Upper lobe of left lung (tissue), 6 donors: ENCODE measurements at regions not wholly inside any gene's neighbourhood (a gene's known extent, or its start where the extent isn't known, plus 50 kb on each side); places are given as distances from the start of the nearest gene placed in this dataset.
"Not testable (repeated sequence)": the region's sequence is repeated elsewhere in the genome, so short reads cannot be mapped to it uniquely, and the experiment has no call there.

Experiments
- ATAC-seq, 2 donors: fragments of 200-7000 bp; cut with Tn5 transposase; one replicate each; pipeline ENCODE4 v1.9.1; 2022; ENCODE audit warnings: mild to moderate bottlenecking in 2 of 2, moderate library complexity in 2 of 2; ENCODE audit not compliant: low FRiP score in 2 of 2
- DNase-seq, 2 donors: peaks; one replicate each; pipeline ENCODE4 v3.0.0-alpha.2; 2019 to 2020
- H3K27ac ChIP-seq, 4 donors: fragments of 200-600 bp; sonication (generic); one replicate each; pipeline ENCODE4 v1.5.1; 2016 to 2019
- H3K27me3 ChIP-seq, 4 donors: fragments of 200-600 bp; sonication (generic); one replicate each; pipeline ENCODE4 v1.5.1; 2017 to 2019
- H3K36me3 ChIP-seq, 4 donors: fragments of 200-600 bp; sonication (generic); one replicate each; pipeline ENCODE4 v1.5.1; 2016 to 2019
- H3K4me1 ChIP-seq, 4 donors: fragments of 200-600 bp; sonication (generic); one replicate each; pipeline ENCODE4 v1.5.1; 2018 to 2019
- H3K4me3 ChIP-seq, 4 donors: fragments of 200-600 bp; sonication (generic); one replicate each; pipeline ENCODE4 v1.5.1; 2017 to 2019; ENCODE audit warnings: mild to moderate bottlenecking in 2 of 4, moderate library complexity in 1 of 4
- H3K9me3 ChIP-seq, 4 donors: fragments of 200-600 bp; sonication (generic); one replicate each; pipeline ENCODE4 v1.5.1; 2018 to 2019
- EP300 ChIP-seq, 4 donors: sonication (generic); formaldehyde crosslinking; IDR thresholded peaks; one replicate each; pipeline ENCODE4 v1.5.1; 2017; ENCODE audit warnings: antibody characterized with exemption in 4 of 4, control low read depth in 2 of 4
- POLR2A ChIP-seq, 4 donors: fragments of 450-650 bp; IDR thresholded peaks; one replicate each; pipeline ENCODE4 v1.5.1; 2016 to 2017; ENCODE audit warnings: antibody characterized with exemption in 4 of 4, mild to moderate bottlenecking in 2 of 4
- POLR2AphosphoS5 ChIP-seq, 2 donors: sonication (generic); formaldehyde crosslinking; IDR thresholded peaks; one replicate each; pipeline ENCODE4 v1.5.1; 2017; ENCODE audit warnings: antibody characterized with exemption in 2 of 2
- whole genome bisulfite sequencing, 2 donors: methylation state at CpG; one replicate each; pipeline ENCODE4 v1.1.5; 2017 to 2018; 5-methylcytosine and 5-hydroxymethylcytosine counted together
- TF ChIP-seq, protein P1 (sequence below), 6 experiments: fragments of 450-650 bp in 4 of 6; fragments of 200-600 bp in 2 of 6; sonication (generic) in 2 of 6; IDR thresholded peaks; one replicate each; pipeline ENCODE4 v1.5.1; 2016 to 2019; ENCODE audit warnings: antibody characterized with exemption in 6 of 6
- donor health status: DM: no; HTN: no; CAD: no; lungs with moderate emphysema.
- donor health status: DM: no; HTN: yes; CAD: no; lungs with severe emphysema.

- Histone ChIP-seq H3K4me3 (no peak overlapping the region), H3K36me3 (no peaks in the 10 kb centered on the region), H3K9me3 (no peaks in the 10 kb centered on the region), H3K27ac (no peak overlapping the region), H3K4me1 (no peaks in the 10 kb centered on the region), H3K27me3 (no peaks in the 10 kb centered on the region)
- DNase-seq (no peak), ATAC-seq (no peak)
- 85% methylated on average over 4 of the region's 4 CpGs; no CpG with 5 or more reads in 1 of the 2 donors for whole genome bisulfite sequencing, 2 donors
- TF ChIP-seq POLR2AphosphoS5 (IDR thresholded peaks at IDR 0.05), result no peak
- no peak for TF ChIP-seq EP300 (IDR thresholded peaks at IDR 0.05)
- TF ChIP-seq, protein P1, sequence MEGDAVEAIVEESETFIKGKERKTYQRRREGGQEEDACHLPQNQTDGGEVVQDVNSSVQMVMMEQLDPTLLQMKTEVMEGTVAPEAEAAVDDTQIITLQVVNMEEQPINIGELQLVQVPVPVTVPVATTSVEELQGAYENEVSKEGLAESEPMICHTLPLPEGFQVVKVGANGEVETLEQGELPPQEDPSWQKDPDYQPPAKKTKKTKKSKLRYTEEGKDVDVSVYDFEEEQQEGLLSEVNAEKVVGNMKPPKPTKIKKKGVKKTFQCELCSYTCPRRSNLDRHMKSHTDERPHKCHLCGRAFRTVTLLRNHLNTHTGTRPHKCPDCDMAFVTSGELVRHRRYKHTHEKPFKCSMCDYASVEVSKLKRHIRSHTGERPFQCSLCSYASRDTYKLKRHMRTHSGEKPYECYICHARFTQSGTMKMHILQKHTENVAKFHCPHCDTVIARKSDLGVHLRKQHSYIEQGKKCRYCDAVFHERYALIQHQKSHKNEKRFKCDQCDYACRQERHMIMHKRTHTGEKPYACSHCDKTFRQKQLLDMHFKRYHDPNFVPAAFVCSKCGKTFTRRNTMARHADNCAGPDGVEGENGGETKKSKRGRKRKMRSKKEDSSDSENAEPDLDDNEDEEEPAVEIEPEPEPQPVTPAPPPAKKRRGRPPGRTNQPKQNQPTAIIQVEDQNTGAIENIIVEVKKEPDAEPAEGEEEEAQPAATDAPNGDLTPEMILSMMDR (IDR thresholded peaks at IDR 0.05), result no peak
- no peak for TF ChIP-seq POLR2A (IDR thresholded peaks at IDR 0.05)
Observed at GRCh38 chr1:194624833-194625232, 1438.4 kb upstream of the B3GALT2 start.

GRCh38 chr1:194618101-194618500 is 1431.7 kb upstream of the B3GALT2 start:
- Histone ChIP-seq H3K4me1 (no peaks in the 10 kb centered on the region), H3K9me3 (peaks cover 0 to 7% (median 0%) of the 10 kb centered on the region in 4 donors), H3K4me3 (no peak overlapping the region), H3K27me3 (no peaks in the 10 kb centered on the region), H3K27ac (no peak overlapping the region), H3K36me3 (no peaks in the 10 kb centered on the region)
- WGBS, 2 donors, result 68 to 100% methylated on average over 2 of the region's 2 CpGs
- ATAC-seq (no peak), DNase-seq (no peak)
- TF ChIP-seq POLR2AphosphoS5 (IDR thresholded peaks at IDR 0.05), result no peak
- no peak for TF ChIP-seq POLR2A (IDR thresholded peaks at IDR 0.05)
- TF ChIP-seq EP300 (IDR thresholded peaks at IDR 0.05), result no peak
- TF ChIP-seq, protein P1 (IDR thresholded peaks at IDR 0.05), result no peak

DNA sequence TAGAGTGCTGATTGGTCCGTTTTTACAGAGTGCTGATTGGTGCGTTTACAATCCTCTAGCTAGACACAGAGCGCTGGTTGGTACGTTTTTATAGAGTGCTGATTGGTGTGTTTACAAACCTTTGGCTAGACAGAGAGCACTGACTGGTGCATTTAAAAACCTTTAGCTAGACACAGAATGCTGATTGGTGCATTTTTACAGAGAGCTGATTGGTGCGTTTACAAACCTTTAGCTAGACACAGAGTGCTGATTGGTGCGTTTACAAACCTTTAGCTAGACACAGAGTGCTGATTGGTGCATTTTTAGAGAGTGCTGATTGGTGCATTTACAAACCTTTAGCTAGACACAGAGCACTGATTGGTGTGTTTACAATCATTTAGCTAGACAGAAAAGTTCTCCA is 1430.9 kb upstream of the B3GALT2 start:
- not testable (repeated sequence) for H3K9me3 ChIP-seq, H3K36me3 ChIP-seq, H3K27me3 ChIP-seq, H3K4me1 ChIP-seq, H3K27ac ChIP-seq, DNase-seq, H3K4me3 ChIP-seq, ATAC-seq
- 86 to 90% methylated on average over 6 of the region's 6 CpGs for WGBS, 2 donors

- H3K27ac ChIP-seq, result no peak overlapping the region
- no peak for ATAC-seq
- no peak for TF ChIP-seq POLR2A (IDR thresholded peaks at IDR 0.05)
- TF ChIP-seq, protein P1 (IDR thresholded peaks at IDR 0.05), result no peak
- TF ChIP-seq POLR2AphosphoS5 (IDR thresholded peaks at IDR 0.05), result no peak
- no peak for TF ChIP-seq EP300 (IDR thresholded peaks at IDR 0.05)
- 80 to 83% methylated on average over 9 of the region's 9 CpGs for WGBS, 2 donors
- no peaks in the 10 kb centered on the region for H3K36me3 ChIP-seq
- no peak overlapping the region for H3K4me3 ChIP-seq
- H3K4me1 ChIP-seq, result no peaks in the 10 kb centered on the region
- DNase-seq, result no peak
- H3K9me3 ChIP-seq, result peaks cover 0 to 7% (median 0%) of the 10 kb centered on the region in 4 donors
- no peaks in the 10 kb centered on the region for H3K27me3 ChIP-seq
Observed at GRCh38 chr1:194616835-194617234, 1430.4 kb upstream of the B3GALT2 start.

DNA sequence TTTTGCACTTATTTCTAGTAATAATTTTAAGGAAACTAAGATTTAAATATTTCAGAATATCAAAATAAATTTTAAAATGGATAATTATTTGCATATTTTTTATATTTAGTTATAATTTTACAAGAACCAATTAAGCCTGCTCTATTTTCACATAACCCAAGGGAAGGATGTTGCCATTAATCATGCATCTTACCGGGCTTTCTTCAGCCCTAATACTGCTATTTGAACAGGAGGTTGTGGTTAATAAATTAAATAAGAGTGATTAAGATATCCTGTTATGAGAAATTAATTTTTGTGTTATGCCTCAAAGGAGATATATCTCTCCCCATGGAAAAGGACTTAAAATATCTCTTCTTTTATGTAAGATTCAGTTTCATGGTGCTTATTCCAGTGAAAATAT is 1415.8 kb upstream of the B3GALT2 start:
- 58 to 60% methylated on average over 1 of the region's 1 CpG for WGBS, 2 donors
- Histone ChIP-seq H3K4me1 (no peaks in the 10 kb centered on the region), H3K27me3 (no peaks in the 10 kb centered on the region), H3K9me3 (no peaks in the 10 kb centered on the region), H3K36me3 (no peaks in the 10 kb centered on the region), H3K27ac (no peak overlapping the region), H3K4me3 (no peak overlapping the region)
- TF ChIP-seq POLR2AphosphoS5 (IDR thresholded peaks at IDR 0.05) (no peak), EP300 (IDR thresholded peaks at IDR 0.05) (no peak), POLR2A (IDR thresholded peaks at IDR 0.05) (no peak)
- TF ChIP-seq, protein P1 (IDR thresholded peaks at IDR 0.05), result no peak
- DNase-seq (no peak), ATAC-seq (no peak)
